BJ (cell line): ENCODE measurements at regions not wholly inside any gene's neighbourhood (a gene's known extent, or its start where the extent isn't known, plus 50 kb on each side); places are given as distances from the start of the nearest gene placed in this dataset.

Source experiments
- CTCF ChIA-PET: fragments of 350-600 bp; formaldehyde crosslinking; extraction: SDS; loops from one replicate; lab custom pipeline; 2021; ENCODE audit warnings: antibody characterized with exemption, inconsistent platforms; lab: Yijun Ruan, JAX
- POLR2A ChIA-PET: fragments of 300-600 bp; sonication (Branson Sonifier 250); formaldehyde crosslinking; extraction: SDS; loops from one replicate; lab custom pipeline; 2021; ENCODE audit warnings: antibody characterized with exemption; lab: Charles Lee
- DNase-seq: peaks from one replicate; pipeline ENCODE4 v3.0.0-alpha.2; 2011; ENCODE audit warnings: low read depth
- H3K27me3 ChIP-seq: 2 replicates; pipeline ENCODE4 v1.6.0; 2011; ENCODE audit warnings: low read length; ENCODE audit not compliant: control insufficient read depth, insufficient read depth
- H3K36me3 ChIP-seq: 2 replicates; pipeline ENCODE4 v1.5.1; 2011; ENCODE audit warnings: low read length; ENCODE audit not compliant: control insufficient read depth, insufficient read depth
- H3K4me3 ChIP-seq: 2 replicates; pipeline ENCODE4 v1.5.1; 2011; ENCODE audit warnings: low read depth, mild to moderate bottlenecking, control low read depth, low read length
- TF ChIP-seq, protein P1 (sequence below): IDR thresholded peaks from 2 replicates; pipeline ENCODE4 v1.5.1; 2011; ENCODE audit warnings: low read depth, mild to moderate bottlenecking, control low read depth, inconsistent platforms, low read length, moderate library complexity; ENCODE audit not compliant: insufficient read depth

DNA sequence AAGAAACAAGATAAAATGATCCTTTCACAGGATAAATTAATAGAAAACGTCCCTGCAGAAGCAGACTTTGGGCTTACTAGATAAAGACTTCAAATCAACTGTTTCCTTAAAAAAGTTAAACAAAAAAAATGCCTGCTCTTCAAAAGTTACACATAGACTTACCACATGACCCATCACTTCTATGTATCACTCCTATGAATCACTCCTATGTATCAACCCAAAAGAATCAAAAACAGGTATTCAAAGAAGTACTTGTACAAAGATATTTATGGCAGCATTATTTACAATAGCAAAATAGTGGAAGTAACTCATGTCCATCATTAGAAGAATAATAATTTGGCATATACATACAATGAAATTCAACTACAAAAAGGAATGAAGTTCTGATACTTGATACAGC lies 56.3 kb upstream of the PRDM9 start:
- Histone ChIP-seq H3K36me3 (no peaks in the 10 kb centered on the region), H3K4me3 (no peak overlapping the region), H3K27me3 (no peaks in the 10 kb centered on the region)
- POLR2A ChIA-PET: no interaction called here
- no peak for DNase-seq
- TF ChIP-seq, protein P1, sequence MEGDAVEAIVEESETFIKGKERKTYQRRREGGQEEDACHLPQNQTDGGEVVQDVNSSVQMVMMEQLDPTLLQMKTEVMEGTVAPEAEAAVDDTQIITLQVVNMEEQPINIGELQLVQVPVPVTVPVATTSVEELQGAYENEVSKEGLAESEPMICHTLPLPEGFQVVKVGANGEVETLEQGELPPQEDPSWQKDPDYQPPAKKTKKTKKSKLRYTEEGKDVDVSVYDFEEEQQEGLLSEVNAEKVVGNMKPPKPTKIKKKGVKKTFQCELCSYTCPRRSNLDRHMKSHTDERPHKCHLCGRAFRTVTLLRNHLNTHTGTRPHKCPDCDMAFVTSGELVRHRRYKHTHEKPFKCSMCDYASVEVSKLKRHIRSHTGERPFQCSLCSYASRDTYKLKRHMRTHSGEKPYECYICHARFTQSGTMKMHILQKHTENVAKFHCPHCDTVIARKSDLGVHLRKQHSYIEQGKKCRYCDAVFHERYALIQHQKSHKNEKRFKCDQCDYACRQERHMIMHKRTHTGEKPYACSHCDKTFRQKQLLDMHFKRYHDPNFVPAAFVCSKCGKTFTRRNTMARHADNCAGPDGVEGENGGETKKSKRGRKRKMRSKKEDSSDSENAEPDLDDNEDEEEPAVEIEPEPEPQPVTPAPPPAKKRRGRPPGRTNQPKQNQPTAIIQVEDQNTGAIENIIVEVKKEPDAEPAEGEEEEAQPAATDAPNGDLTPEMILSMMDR: no peak
- CTCF ChIA-PET: no interaction called here

DNA sequence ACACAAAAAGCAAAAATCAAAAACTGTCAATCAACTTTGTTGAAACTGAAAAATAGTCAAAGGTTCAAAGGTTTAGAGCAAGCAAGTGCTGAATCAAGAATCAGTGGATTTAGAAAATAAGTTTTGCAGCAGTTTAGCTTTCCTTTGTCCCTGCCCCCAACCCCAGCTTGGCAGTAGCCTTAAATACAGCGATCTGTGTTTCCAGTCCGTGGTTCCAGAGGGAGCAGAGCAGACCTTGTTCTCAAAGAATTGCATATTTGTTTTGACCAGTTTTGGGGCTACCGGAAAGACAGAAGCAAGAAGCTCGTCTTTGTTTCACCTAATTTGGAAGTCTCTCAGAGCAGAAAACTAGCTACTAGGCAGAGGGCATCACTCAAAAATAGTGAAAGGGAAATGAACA lies 57.2 kb upstream of the PRDM9 start:
- no peaks in the 10 kb centered on the region for H3K36me3 ChIP-seq
- ChIA-PET CTCF (no interaction called here), POLR2A (no interaction called here)
- no peak overlapping the region for H3K4me3 ChIP-seq
- H3K27me3 ChIP-seq: no peaks in the 10 kb centered on the region
- TF ChIP-seq, protein P1: no peak
- DNase-seq: no peak

DNA sequence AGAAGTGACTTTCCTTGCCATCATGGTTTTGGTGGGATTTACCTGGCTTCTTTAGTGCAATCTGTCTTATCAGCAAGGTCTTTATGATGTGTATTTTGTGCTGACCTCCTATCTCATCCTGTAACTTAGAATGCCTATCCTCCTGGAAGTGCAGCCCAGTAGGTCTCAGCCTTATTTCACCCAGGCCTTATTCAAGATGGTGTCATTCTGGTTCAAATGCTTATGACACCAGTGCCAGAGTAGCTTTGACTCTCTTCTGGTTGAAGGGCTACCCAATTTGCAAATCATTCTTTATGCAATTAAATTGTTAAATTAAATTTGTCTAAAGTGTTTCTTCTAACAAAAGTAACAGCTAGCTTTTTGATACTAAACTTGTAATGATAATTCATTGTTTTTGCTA lies 58.8 kb upstream of the PRDM9 start:
- POLR2A ChIA-PET: no interaction called here
- CTCF ChIA-PET: no interaction called here
- H3K27me3 ChIP-seq: no peaks in the 10 kb centered on the region
- TF ChIP-seq, protein P1: no peak
- H3K4me3 ChIP-seq: no peak overlapping the region
- no peaks in the 10 kb centered on the region for H3K36me3 ChIP-seq
- no peak for DNase-seq

DNA sequence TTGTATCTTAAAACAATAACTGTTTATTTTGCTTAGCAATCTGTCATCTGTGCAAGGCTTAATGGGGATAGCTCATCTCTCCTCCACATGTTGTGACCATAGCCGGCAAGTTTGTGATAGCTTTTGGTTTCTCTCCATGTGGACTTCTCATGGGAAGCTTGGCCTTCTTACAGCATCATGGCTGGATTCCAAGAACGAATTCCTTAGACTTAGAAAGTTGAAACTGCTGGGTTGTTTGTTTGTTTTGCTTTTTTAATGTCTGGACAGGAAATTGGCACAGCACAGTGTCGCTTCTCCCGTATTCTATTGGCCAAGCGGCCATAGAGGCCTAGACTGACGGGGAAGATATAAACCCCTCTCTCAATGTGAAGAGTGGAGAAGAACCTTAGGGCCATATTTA lies 61.0 kb upstream of the PRDM9 start:
- Histone ChIP-seq H3K27me3 (no peaks in the 10 kb centered on the region), H3K36me3 (no peaks in the 10 kb centered on the region), H3K4me3 (no peak overlapping the region)
- ChIA-PET POLR2A (no interaction called here), CTCF (interaction anchor here (1.8 kb wide), 1 partner anchor 10 kb away, joined by 4 read pairs; no protein-coding TSS in a partner anchor)
- no peak for DNase-seq
- TF ChIP-seq, protein P1: no peak

DNA sequence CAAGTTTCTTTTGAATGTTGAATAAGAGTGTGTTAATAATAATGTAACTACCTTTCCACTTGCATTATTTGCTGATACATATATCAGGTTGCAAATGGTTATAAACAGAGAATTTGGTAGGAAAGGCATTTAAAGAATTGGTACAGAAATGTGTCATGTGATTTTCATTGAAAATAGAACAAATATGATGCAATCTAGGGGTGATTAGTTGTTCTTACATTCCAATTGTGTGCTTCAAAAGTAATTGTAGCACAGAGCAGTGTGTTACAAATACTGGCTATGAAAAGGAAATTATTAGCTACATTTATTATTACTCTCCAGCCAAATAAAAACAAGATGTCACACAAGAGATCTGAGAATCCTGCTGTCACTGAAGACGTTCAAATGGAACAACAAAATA lies 61.8 kb upstream of the PRDM9 start:
- TF ChIP-seq, protein P1: no peak
- no peaks in the 10 kb centered on the region for H3K27me3 ChIP-seq
- H3K36me3 ChIP-seq: no peaks in the 10 kb centered on the region
- ChIA-PET POLR2A (no interaction called here), CTCF (no interaction called here)
- no peak for DNase-seq
- no peak overlapping the region for H3K4me3 ChIP-seq
